ENCODE measurements at regions not wholly inside any gene's neighbourhood (a gene's known extent, or its start where the extent isn't known, plus 50 kb on each side); places are given as distances from the start of the nearest gene placed in this dataset.

- TF ChIP-seq CTCF (IDR thresholded peaks at IDR 0.05; ENCODE audit: low read depth, low read length): no peak
- DNase-seq (ENCODE audit: low read depth in 1 of 2, low spot score in 1 of 2): no peak
Observed at GRCh38 chr6:72457738-72458137, 164.1 kb upstream of the KCNQ5 start.

GRCh38 chr6:72458521-72458920 is 163.3 kb upstream of the KCNQ5 start:
- H3K9me3 ChIP-seq (ENCODE audit: low read depth): no peaks in the 10 kb centered on the region
- no peaks in the 10 kb centered on the region for H3K36me3 ChIP-seq
- no peaks in the 10 kb centered on the region for H3K27me3 ChIP-seq
- DNase-seq (ENCODE audit: low read depth in 1 of 2, low spot score in 1 of 2): no peak
- H3K4me1 ChIP-seq (ENCODE audit: low read depth): no peaks in the 10 kb centered on the region
- TF ChIP-seq CTCF (IDR thresholded peaks at IDR 0.05; ENCODE audit: low read depth, low read length): no peak
- no peak overlapping the region for H3K4me3 ChIP-seq
- no peak overlapping the region for H3K27ac ChIP-seq

More at GRCh38 chr6:72457738-72458137, 164.1 kb upstream of the KCNQ5 start:
- H3K4me3 ChIP-seq: no peak overlapping the region
- H3K9me3 ChIP-seq (ENCODE audit: low read depth): no peaks in the 10 kb centered on the region
- H3K36me3 ChIP-seq: no peaks in the 10 kb centered on the region
- H3K27ac ChIP-seq: no peak overlapping the region
- H3K4me1 ChIP-seq (ENCODE audit: low read depth): no peaks in the 10 kb centered on the region
- H3K27me3 ChIP-seq: no peaks in the 10 kb centered on the region

GRCh38 chr6:72461144-72461543 is 160.7 kb upstream of the KCNQ5 start:
- peak in 1 of 2 donors; percentile 11 for DNase-seq (ENCODE audit: low read depth in 1 of 2, low spot score in 1 of 2)
- TF ChIP-seq CTCF (IDR thresholded peaks at IDR 0.05; ENCODE audit: low read depth, low read length): no peak
- H3K36me3 ChIP-seq: no peaks in the 10 kb centered on the region

GRCh38 chr6:72464246-72464645 is 157.6 kb upstream of the KCNQ5 start:
- Histone ChIP-seq H3K4me3 (no peak overlapping the region), H3K36me3 (no peaks in the 10 kb centered on the region), H3K27me3 (no peaks in the 10 kb centered on the region), H3K4me1 (ENCODE audit: low read depth) (no peaks in the 10 kb centered on the region), H3K9me3 (ENCODE audit: low read depth) (peaks cover 3% of the 10 kb centered on the region), H3K27ac (no peak overlapping the region)
- TF ChIP-seq CTCF (IDR thresholded peaks at IDR 0.05; ENCODE audit: low read depth, low read length): no peak
- no peak for DNase-seq (ENCODE audit: low read depth in 1 of 2, low spot score in 1 of 2)

More at GRCh38 chr6:72461144-72461543, 160.7 kb upstream of the KCNQ5 start:
- Histone ChIP-seq H3K4me3 (no peak overlapping the region), H3K9me3 (ENCODE audit: low read depth) (no peaks in the 10 kb centered on the region), H3K27ac (no peak overlapping the region), H3K27me3 (no peaks in the 10 kb centered on the region), H3K4me1 (ENCODE audit: low read depth) (no peaks in the 10 kb centered on the region)

- no peak overlapping the region for H3K4me3 ChIP-seq
- no peaks in the 10 kb centered on the region for H3K4me1 ChIP-seq (ENCODE audit: low read depth)
- no peaks in the 10 kb centered on the region for H3K27me3 ChIP-seq
- H3K9me3 ChIP-seq (ENCODE audit: low read depth): peaks cover 3% of the 10 kb centered on the region
- TF ChIP-seq CTCF (IDR thresholded peaks at IDR 0.05; ENCODE audit: low read depth, low read length): no peak
- peak in 1 of 2 donors; percentile 57 for DNase-seq (ENCODE audit: low read depth in 1 of 2, low spot score in 1 of 2)
- H3K27ac ChIP-seq: no peak overlapping the region
- H3K36me3 ChIP-seq: no peaks in the 10 kb centered on the region
Observed at GRCh38 chr6:72464791-72465691, 156.8 kb upstream of the KCNQ5 start.
